NCI-H2196 (cell line): ENCODE measurements at regions not wholly inside any gene's neighbourhood (a gene's known extent, or its start where the extent isn't known, plus 50 kb on each side); places are given as distances from the start of the nearest gene placed in this dataset.

Experiments used
- DNase-seq: peaks from one replicate; lab custom pipeline; 2025; ENCODE audit not compliant: unreplicated experiment; lab: John Stamatoyannopoulos, UW

DNA sequence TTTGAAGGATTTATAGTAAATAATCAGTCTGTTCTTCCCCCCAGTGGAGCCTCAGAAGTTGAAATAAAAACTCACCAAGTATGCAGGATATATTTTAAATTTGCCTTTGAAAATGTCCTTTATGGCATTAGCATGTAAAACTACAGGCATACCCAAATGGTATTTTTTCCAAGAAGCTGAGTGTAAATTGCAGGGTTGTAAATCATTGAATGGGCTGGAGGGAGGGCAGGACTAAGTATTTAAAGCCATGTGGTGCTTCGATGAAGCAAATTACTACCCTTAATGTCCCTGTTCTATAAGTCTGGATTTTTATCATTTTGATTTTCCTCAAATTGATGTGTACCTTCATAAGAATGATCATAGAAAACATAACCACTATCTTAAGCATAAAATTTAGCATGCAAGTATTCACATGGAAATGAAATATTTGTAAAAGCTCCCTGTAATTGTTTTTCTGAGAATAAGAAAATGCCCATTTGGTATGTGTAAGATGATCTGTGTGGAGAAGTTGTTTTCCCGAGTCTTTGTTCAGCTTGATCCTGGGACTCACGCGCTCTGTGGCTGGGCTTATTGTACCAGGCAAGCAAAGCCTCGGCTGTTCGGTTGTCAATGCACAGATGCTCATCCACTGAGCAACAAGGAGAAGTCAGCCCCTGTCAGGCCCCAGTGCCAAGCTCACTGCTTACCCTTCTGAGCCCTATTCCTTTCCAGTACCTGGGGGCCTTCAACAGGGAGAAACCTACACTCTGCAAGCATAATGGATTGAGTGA is 66.7 kb downstream of the CD164 start:
- DNase-seq = no peak

- DNase-seq = no peak
These were observed 68.0 kb downstream of the CD164 start for GRCh38 chr6:109314313-109314712.

GRCh38 chr6:109313139-109313538 is 69.1 kb downstream of the CD164 start:
- no peak for DNase-seq

GRCh38 chr6:109311471-109311870 is 70.8 kb downstream of the CD164 start:
- no peak for DNase-seq

DNA sequence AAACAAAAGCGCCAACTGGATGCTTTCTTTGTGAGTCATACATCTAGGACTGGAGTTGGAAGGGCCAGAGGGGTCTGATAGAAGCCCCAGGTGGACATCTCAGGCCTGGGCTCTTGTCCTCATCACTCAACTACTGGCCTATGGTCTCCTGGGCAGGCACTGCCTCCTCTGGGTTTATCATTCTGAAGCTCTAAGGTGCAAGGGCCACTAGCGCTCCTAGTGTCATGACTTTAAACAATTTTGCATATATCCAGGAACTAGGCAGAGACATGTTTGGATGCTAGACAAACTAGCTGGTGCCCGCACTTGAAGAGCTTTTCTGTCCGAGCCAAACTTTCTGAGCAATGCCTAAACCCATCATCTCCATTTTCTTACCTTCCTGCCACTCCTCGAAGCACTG is 72.3 kb downstream of the CD164 start:
- no peak for DNase-seq

DNA sequence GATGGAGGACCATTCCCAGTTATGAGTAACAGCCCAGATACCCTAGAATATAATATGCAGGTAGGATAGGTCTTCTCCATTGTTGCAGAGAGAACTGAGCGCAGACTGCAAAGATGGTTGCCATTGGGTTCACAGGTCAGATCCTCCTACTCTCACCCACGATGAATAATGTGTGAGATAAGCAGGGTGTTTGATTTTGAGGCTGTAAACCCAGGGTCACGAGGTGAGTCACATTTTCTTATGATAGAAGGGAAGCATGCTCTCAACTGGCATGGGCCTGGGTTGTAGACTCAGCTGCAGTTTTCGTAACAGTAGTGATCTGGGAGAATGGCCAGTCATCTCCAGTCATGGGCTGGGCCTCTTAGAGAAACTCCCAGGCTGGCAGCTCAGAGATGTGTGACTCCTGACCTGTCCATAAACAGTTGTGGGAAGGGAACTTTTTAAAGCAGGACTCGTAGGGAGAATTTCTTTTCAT is 74.2 kb downstream of the CD164 start:
- DNase-seq = peak; percentile 50

- no peak for DNase-seq
These were observed 75.5 kb downstream of the CD164 start for GRCh38 chr6:109306733-109307132.

DNA sequence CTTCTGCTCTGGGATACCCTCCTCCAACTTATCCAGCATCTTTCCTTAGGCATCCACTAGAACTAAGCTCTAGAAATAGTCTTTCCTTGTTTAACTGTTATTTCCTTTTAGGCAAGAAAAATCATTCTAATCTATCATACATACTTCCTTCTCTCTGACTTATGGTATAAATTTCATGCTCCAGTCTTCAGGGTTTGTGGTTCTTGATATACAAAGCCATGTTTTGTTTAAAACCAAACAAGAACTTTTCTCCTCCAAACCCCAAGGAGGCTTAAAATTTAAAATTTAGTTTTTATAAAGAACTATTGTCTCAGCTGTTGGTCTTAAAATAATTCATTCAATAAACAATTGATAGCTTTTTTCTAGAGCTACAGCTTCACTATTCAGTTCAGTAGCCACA is 77.2 kb downstream of the CD164 start:
- no peak for DNase-seq

GRCh38 chr6:109304284-109305015 is 77.8 kb downstream of the CD164 start:
- DNase-seq = no peak

- peak; percentile 9 for DNase-seq
These were observed 78.5 kb downstream of the CD164 start for GRCh38 chr6:109303640-109304283.

DNA sequence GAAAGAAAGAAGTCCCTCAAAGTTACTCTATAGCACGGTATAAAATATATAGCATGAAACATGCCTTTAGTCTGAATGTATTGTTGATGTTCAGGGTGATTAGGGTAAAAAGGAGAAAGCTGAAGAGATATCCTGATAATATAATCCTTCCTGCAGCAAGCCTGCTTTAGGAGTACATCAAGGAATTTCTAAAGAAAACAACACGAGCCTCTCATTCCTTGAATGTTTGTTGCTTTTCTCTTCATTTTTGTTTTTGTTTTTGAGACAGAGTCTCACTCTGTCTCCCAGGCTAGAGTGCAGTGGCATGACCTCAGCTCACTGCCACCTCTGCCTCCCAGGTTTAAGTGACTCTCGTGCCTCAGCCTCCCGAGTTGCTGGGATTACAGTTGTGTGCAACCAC is 79.1 kb downstream of the CD164 start:
- DNase-seq = no peak

DNA sequence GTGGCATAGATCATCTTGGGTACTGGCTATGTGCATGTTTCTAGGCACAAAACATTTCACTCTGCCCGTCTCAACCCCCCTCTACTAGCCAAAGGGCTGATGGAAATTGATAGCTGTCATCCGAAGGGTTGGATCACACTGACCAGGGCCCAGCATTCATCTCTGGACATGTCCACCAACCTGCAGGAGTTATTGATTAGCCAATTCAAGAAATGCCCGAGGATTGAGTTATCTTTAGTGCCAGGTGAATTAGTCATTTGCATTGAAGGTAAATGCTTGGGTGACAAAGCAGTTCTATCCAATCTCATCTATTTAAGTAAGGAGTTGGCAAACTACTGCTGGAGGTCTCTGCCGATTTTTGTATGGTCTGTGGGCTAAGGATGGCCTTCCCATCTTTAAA is 80.1 kb downstream of the CD164 start:
- DNase-seq = no peak

DNA sequence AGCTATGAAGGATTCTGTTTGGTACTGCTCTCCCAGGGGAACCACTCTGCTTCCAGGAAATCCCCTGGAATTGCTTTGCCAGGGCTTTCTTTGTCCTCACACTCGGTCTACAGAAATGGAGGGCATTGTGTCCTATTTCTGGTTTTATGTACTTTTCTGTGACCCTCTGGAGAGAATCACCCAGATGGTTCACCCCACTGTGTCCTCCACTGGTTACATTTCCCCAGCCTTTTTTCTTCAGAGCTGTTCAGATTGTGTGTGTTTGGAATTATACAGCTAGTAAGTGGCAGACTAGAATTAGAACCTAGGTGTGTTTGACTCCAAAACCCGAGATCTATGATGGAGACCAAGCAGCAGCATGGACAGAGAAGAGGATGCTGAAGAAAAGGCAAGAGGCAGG is 80.8 kb downstream of the CD164 start:
- DNase-seq = no peak

GRCh38 chr6:109300874-109301273 is 81.4 kb downstream of the CD164 start:
- no peak for DNase-seq

GRCh38 chr6:109299776-109300564 is 82.3 kb downstream of the CD164 start:
- DNase-seq = peak; percentile 31

DNA sequence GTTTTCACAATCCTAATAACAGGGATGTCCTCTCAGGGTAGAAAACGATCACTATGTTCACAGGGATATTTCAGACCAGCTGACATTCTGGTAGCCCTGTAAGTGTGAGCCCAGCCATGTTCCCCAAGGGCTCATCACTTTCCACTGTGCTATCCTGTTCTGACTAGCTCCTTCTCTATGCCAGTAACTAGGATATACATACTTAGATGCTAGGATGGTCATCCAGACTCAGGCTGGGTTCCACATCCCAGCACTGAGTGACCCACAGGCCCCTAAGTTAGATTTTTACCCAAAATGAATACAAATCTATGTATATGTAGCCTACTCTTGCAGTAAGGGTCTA is 83.0 kb downstream of the CD164 start:
- DNase-seq = no peak

GRCh38 chr6:109298605-109299264 is 83.5 kb downstream of the CD164 start:
- DNase-seq = no peak

GRCh38 chr6:109297406-109298110 is 84.7 kb downstream of the CD164 start:
- DNase-seq = no peak

DNA sequence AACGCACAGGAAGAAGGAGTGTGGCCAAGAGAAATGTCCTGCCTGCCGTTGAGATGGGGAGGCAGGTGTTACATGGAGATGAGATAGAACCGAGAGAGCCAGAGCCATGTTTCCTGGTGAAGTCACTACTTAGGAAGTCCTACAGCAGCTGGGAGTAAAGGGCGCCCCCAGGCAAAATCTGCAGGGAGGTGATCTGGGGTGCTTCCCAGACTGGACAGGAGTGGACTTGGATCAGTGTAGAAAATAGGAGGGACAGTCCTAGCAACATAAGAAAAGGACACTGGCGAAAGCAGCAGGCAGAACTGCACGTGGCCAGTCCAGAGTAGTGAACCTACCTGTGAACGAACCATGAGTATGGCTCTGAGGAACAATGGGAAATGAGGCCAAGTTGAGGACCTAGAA is 85.3 kb downstream of the CD164 start:
- DNase-seq = peak; percentile 52

DNA sequence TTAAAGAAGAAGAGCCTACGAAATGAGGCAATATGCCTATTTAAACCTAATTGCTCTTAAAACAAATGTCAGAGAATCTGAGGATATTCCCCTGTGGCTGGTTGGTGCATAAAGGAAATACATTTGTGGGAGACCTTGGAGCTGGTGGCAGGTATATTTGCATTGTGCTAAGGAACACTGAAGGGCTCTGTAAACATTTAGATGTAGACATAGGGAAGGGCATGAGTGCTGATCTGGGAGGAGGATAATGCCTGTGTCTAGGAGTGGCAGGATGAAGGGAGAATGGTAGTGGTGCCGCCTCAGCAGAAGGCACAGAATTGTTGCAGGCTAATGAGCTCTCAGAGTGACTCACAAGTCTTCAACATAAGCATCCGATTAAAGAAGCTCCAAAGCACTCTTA is 85.8 kb downstream of the CD164 start:
- peak; percentile 67 for DNase-seq
